Caco-2 (cell line): ENCODE measurements at regions not wholly inside any gene's neighbourhood (a gene's known extent, or its start where the extent isn't known, plus 50 kb on each side); places are given as distances from the start of the nearest gene placed in this dataset.

Experiments
- BruUV-seq: library from RNA; stranded (reverse); fragments of 400-500 nt; replicated peaks from 2 replicates; lab custom pipeline; 2021; lab: Mats Ljungman, UMichigan
- CTCF ChIA-PET: fragments of 300-600 bp; sonication (Branson Sonifier 250); formaldehyde crosslinking; loops from one replicate; lab custom pipeline; 2022; ENCODE audit warnings: antibody characterized with exemption; lab: Charles Lee
- POLR2A ChIA-PET: fragments of 300-600 bp; sonication (Branson Sonifier 250); formaldehyde crosslinking; loops from one replicate; lab custom pipeline; 2022; ENCODE audit warnings: antibody characterized with exemption; lab: Charles Lee
- DNase-seq, 2 experiments: peaks; one replicate each; pipeline versions ENCODE4 v3.0.0 to v3.0.0-alpha.2; 2020 to 2022
- H3K27me3 ChIP-seq: replicated peaks from 2 replicates; pipeline ENCODE4 v1.6.0; 2011; ENCODE audit warnings: low read length; ENCODE audit not compliant: control insufficient read depth, insufficient read depth
- H3K36me3 ChIP-seq: 2 replicates; pipeline ENCODE4 v1.5.1; 2011; ENCODE audit warnings: low read length; ENCODE audit not compliant: control insufficient read depth, insufficient read depth
- H3K4me1 ChIP-seq: fragments of 250-450 bp; sonication (Bioruptor Pico); 2 replicates; pipeline ENCODE4 v1.5.1; 2020; ENCODE audit warnings: mild to moderate bottlenecking
- H3K4me3 ChIP-seq: 2 replicates; pipeline ENCODE4 v1.5.1; 2011; ENCODE audit warnings: low read depth, mild to moderate bottlenecking, control low read depth, low read length
- H3K9me3 ChIP-seq: fragments of 250-450 bp; sonication (Bioruptor Pico); 2 replicates; pipeline ENCODE4 v1.5.1; 2020; ENCODE audit warnings: mild to moderate bottlenecking, moderate library complexity
- H3K27ac Mint-ChIP-seq: one replicate; pipeline ENCODE4 v1.8.0; 2022; ENCODE audit warnings: mixed read lengths; ENCODE audit not compliant: unreplicated experiment
- H3K27me3 Mint-ChIP-seq: one replicate; pipeline ENCODE4 v1.8.0; 2022; ENCODE audit warnings: mixed read lengths; ENCODE audit not compliant: insufficient read depth, unreplicated experiment
- H3K36me3 Mint-ChIP-seq: one replicate; pipeline ENCODE4 v1.8.0; 2022; ENCODE audit warnings: mild to moderate bottlenecking, mixed read lengths; ENCODE audit not compliant: insufficient read depth, unreplicated experiment
- H3K4me1 Mint-ChIP-seq: one replicate; pipeline ENCODE4 v1.8.0; 2022; ENCODE audit warnings: low read depth, mixed read lengths; ENCODE audit not compliant: unreplicated experiment
- H3K4me3 Mint-ChIP-seq: one replicate; pipeline ENCODE4 v1.8.0; 2022; ENCODE audit warnings: mild to moderate bottlenecking, moderate library complexity, mixed read lengths; ENCODE audit not compliant: unreplicated experiment
- H3K9me3 Mint-ChIP-seq: one replicate; pipeline ENCODE4 v1.8.0; 2022; ENCODE audit warnings: mixed read lengths; ENCODE audit not compliant: unreplicated experiment
- intact Hi-C: fragments of 100-400 bp; cut with micrococcal nuclease; formaldehyde crosslinking; loops from one replicate; pipeline ENCODE4 v1.10.0; 2022; ENCODE audit not compliant: unreplicated experiment
- TF ChIP-seq, protein P1 (sequence below), 2 experiments: fragments of 200-600 bp in 1 of 2; IDR thresholded peaks; 1 replicate in 1 of 2; 2 replicates in 1 of 2; pipeline versions ENCODE4 v1.5.1 to v1.8.0; 2011 to 2022; ENCODE audit warnings: antibody characterized with exemption in 1 of 2, control low read depth in 1 of 2, inconsistent platforms in 1 of 2, low read depth in 1 of 2, low read length in 1 of 2, mild to moderate bottlenecking in 1 of 2, moderate library complexity in 1 of 2; ENCODE audit not compliant: insufficient read depth in 1 of 2, severe bottlenecking in 1 of 2, unreplicated experiment in 1 of 2

DNA sequence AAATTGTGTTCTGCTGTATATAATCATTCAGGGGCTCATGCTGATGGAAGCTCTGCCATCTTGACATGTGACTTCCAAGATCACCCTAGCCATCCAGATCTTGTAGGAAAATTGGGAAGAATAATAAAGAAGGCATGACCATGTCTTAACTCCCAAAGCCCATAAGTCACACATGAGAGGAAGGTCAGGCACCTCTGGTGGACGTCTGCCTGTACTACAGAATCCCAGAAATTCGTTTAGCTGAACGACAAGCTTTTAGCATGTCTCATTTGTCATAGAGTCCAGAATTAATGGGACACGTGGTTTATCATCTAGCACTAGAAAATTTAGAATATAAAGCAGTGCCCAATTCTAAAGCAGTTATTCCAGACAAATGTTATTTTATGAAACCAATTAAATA lies 212.7 kb downstream of the CENPC start:
- Mint-ChIP-seq H3K27me3 (peaks cover 15% of the 10 kb centered on the region), H3K27ac (no peak overlapping the region), H3K9me3 (no peaks in the 10 kb centered on the region), H3K4me1 (no peaks in the 10 kb centered on the region), H3K36me3 (no peaks in the 10 kb centered on the region), H3K4me3 (no peak overlapping the region)
- peak in 1 of 2 experiments; percentile 20 for DNase-seq
- H3K4me1 ChIP-seq: no peaks in the 10 kb centered on the region
- TF ChIP-seq, protein P1, sequence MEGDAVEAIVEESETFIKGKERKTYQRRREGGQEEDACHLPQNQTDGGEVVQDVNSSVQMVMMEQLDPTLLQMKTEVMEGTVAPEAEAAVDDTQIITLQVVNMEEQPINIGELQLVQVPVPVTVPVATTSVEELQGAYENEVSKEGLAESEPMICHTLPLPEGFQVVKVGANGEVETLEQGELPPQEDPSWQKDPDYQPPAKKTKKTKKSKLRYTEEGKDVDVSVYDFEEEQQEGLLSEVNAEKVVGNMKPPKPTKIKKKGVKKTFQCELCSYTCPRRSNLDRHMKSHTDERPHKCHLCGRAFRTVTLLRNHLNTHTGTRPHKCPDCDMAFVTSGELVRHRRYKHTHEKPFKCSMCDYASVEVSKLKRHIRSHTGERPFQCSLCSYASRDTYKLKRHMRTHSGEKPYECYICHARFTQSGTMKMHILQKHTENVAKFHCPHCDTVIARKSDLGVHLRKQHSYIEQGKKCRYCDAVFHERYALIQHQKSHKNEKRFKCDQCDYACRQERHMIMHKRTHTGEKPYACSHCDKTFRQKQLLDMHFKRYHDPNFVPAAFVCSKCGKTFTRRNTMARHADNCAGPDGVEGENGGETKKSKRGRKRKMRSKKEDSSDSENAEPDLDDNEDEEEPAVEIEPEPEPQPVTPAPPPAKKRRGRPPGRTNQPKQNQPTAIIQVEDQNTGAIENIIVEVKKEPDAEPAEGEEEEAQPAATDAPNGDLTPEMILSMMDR (IDR thresholded peaks at IDR 0.05; ENCODE audit: insufficient read depth in 1 of 2, low read depth in 1 of 2, low read length in 1 of 2, severe bottlenecking in 1 of 2, unreplicated experiment in 1 of 2): peak; percentile 52 to 58
- H3K9me3 ChIP-seq: no peaks in the 10 kb centered on the region
- intact Hi-C loops: no loop called here
- H3K4me3 ChIP-seq: no peak overlapping the region
- no TSS peak for BruUV-seq
- no peaks in the 10 kb centered on the region for H3K27me3 ChIP-seq
- CTCF ChIA-PET: interaction anchor here (0.5 kb wide), 2 partner anchors 16 to 199 kb away, joined by 3 to 8 read pairs; no protein-coding TSS in a partner anchor
- POLR2A ChIA-PET: no interaction called here
- no peaks in the 10 kb centered on the region for H3K36me3 ChIP-seq

DNA sequence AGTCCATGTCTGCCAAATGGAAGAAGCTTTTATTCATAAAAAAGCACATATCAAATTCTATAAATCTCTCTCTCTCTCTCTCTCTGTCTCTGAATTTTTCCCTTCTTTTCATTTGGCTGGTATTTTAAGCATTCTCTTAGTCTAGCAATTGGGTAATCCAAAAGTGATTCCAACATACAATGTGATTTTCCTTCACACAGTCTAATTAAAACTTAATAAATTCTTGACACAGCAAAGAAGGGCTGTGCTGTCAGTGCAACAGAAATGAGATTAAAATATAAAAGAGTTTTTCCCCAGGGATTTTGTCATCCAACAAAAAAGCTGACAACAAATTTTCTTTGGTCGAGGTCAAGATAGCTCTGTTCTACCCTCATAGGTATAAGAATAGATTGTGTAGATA lies 216.9 kb downstream of the CENPC start:
- no TSS peak for BruUV-seq
- intact Hi-C loops: loop anchor here (5.0 kb wide), 1 partner anchor 64 kb away; no protein-coding TSS in a partner anchor
- no peaks in the 10 kb centered on the region for H3K36me3 ChIP-seq
- POLR2A ChIA-PET: no interaction called here
- no peaks in the 10 kb centered on the region for H3K9me3 ChIP-seq
- no peaks in the 10 kb centered on the region for H3K27me3 Mint-ChIP-seq
- H3K4me1 ChIP-seq: no peaks in the 10 kb centered on the region
- no peak overlapping the region for H3K4me3 Mint-ChIP-seq
- no peaks in the 10 kb centered on the region for H3K36me3 Mint-ChIP-seq
- CTCF ChIA-PET: no interaction called here
- H3K27ac Mint-ChIP-seq: no peak overlapping the region
- no peaks in the 10 kb centered on the region for H3K4me1 Mint-ChIP-seq
- no peaks in the 10 kb centered on the region for H3K9me3 Mint-ChIP-seq
- TF ChIP-seq, protein P1 (IDR thresholded peaks at IDR 0.05; ENCODE audit: insufficient read depth in 1 of 2, low read depth in 1 of 2, low read length in 1 of 2, severe bottlenecking in 1 of 2, unreplicated experiment in 1 of 2): no peak
- H3K4me3 ChIP-seq: no peak overlapping the region
- no peak for DNase-seq
- H3K27me3 ChIP-seq: no peaks in the 10 kb centered on the region

DNA sequence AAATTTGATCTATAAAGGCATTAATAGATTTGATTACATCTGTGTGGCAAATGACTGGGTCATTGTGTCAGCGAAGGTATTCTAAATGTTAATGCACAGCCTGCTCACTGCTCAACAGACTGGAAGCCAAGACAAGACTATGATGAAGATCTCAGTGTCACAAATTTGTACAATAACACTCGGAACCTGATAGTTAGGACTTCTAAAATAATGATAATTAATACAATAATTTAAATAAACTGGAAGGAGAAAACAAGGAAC lies 217.4 kb downstream of the CENPC start:
- Mint-ChIP-seq H3K27me3 (no peaks in the 10 kb centered on the region), H3K9me3 (no peaks in the 10 kb centered on the region), H3K4me3 (no peak overlapping the region), H3K36me3 (no peaks in the 10 kb centered on the region), H3K4me1 (no peaks in the 10 kb centered on the region), H3K27ac (no peak overlapping the region)
- intact Hi-C loops: loop anchor here (5.0 kb wide), 1 partner anchor 64 kb away; no protein-coding TSS in a partner anchor
- BruUV-seq: no TSS peak
- no peak for DNase-seq
- Histone ChIP-seq H3K27me3 (no peaks in the 10 kb centered on the region), H3K4me1 (no peaks in the 10 kb centered on the region), H3K36me3 (no peaks in the 10 kb centered on the region), H3K4me3 (no peak overlapping the region), H3K9me3 (no peaks in the 10 kb centered on the region)
- TF ChIP-seq, protein P1 (IDR thresholded peaks at IDR 0.05; ENCODE audit: insufficient read depth in 1 of 2, low read depth in 1 of 2, low read length in 1 of 2, severe bottlenecking in 1 of 2, unreplicated experiment in 1 of 2): no peak
- CTCF ChIA-PET: no interaction called here
- POLR2A ChIA-PET: no interaction called here
